T-helper 1 cell treated with Interleukin-12 subunit alpha and Interleukin-12 subunit beta and Interleukin-4 antibody, amounts not matched to agents 30 μg/mL and 1 μg/mL, for 36 hours (primary cell): ENCODE measurements at regions not wholly inside any gene's neighbourhood (a gene's known extent, or its start where the extent isn't known, plus 50 kb on each side); places are given as distances from the start of the nearest gene placed in this dataset.

Experiments
- H3K27ac Mint-ChIP-seq: one replicate; pipeline ENCODE4 v1.8.0; 2021; ENCODE audit warnings: mild to moderate bottlenecking, mixed read lengths
- H3K27me3 Mint-ChIP-seq: one replicate; pipeline ENCODE4 v1.8.0; 2021; ENCODE audit warnings: low read depth, mixed read lengths
- H3K36me3 Mint-ChIP-seq: one replicate; pipeline ENCODE4 v1.8.0; 2021; ENCODE audit warnings: low read depth, mixed read lengths
- H3K4me1 Mint-ChIP-seq: one replicate; pipeline ENCODE4 v1.8.0; 2021; ENCODE audit warnings: low read depth, mixed read lengths
- H3K4me3 Mint-ChIP-seq: one replicate; pipeline ENCODE4 v1.8.0; 2021; ENCODE audit warnings: mild to moderate bottlenecking, moderate library complexity, mixed read lengths
- H3K9me3 Mint-ChIP-seq: one replicate; pipeline ENCODE4 v1.8.0; 2021; ENCODE audit warnings: mixed read lengths

GRCh38 chr15:31550211-31550977, 223.8 kb downstream of the KLF13 start:
- H3K27me3 Mint-ChIP-seq, result peaks cover 25% of the 10 kb centered on the region
- no peaks in the 10 kb centered on the region for H3K9me3 Mint-ChIP-seq
- H3K4me3 Mint-ChIP-seq, result no peak overlapping the region
- peaks cover 5% of the 10 kb centered on the region for H3K4me1 Mint-ChIP-seq
- H3K27ac Mint-ChIP-seq, result no peak overlapping the region
- no peaks in the 10 kb centered on the region for H3K36me3 Mint-ChIP-seq

GRCh38 chr15:31551323-31551722, 224.7 kb downstream of the KLF13 start:
- H3K4me1 Mint-ChIP-seq, result peaks cover 5% of the 10 kb centered on the region
- H3K36me3 Mint-ChIP-seq, result no peaks in the 10 kb centered on the region
- H3K4me3 Mint-ChIP-seq, result no peak overlapping the region
- H3K27me3 Mint-ChIP-seq, result peaks cover 17% of the 10 kb centered on the region
- no peaks in the 10 kb centered on the region for H3K9me3 Mint-ChIP-seq
- H3K27ac Mint-ChIP-seq, result no peak overlapping the region

GRCh38 chr15:31552482-31553099, 226.0 kb downstream of the KLF13 start:
- Mint-ChIP-seq H3K27me3 (peaks cover 12% of the 10 kb centered on the region), H3K4me1 (peaks cover 5% of the 10 kb centered on the region), H3K36me3 (no peaks in the 10 kb centered on the region), H3K9me3 (no peaks in the 10 kb centered on the region), H3K27ac (no peak overlapping the region), H3K4me3 (no peak overlapping the region)

- no peak overlapping the region for H3K27ac Mint-ChIP-seq
- peaks cover 5% of the 10 kb centered on the region for H3K4me1 Mint-ChIP-seq
- H3K36me3 Mint-ChIP-seq, result no peaks in the 10 kb centered on the region
- H3K9me3 Mint-ChIP-seq, result no peaks in the 10 kb centered on the region
- peaks cover 3% of the 10 kb centered on the region for H3K27me3 Mint-ChIP-seq
- no peak overlapping the region for H3K4me3 Mint-ChIP-seq
These were observed 227.6 kb downstream of the KLF13 start for GRCh38 chr15:31554261-31554660.

GRCh38 chr15:31555022-31555421, 228.4 kb downstream of the KLF13 start:
- no peaks in the 10 kb centered on the region for H3K27me3 Mint-ChIP-seq
- H3K27ac Mint-ChIP-seq, result no peak overlapping the region
- no peak overlapping the region for H3K4me3 Mint-ChIP-seq
- peaks cover 5% of the 10 kb centered on the region for H3K4me1 Mint-ChIP-seq
- no peaks in the 10 kb centered on the region for H3K9me3 Mint-ChIP-seq
- no peaks in the 10 kb centered on the region for H3K36me3 Mint-ChIP-seq

- no peaks in the 10 kb centered on the region for H3K9me3 Mint-ChIP-seq
These were observed 230.0 kb downstream of the KLF13 start for GRCh38 chr15:31556494-31557150.

GRCh38 chr15:31557899-31558298, 231.3 kb downstream of the KLF13 start:
- H3K27ac Mint-ChIP-seq, result no peak overlapping the region
- no peaks in the 10 kb centered on the region for H3K36me3 Mint-ChIP-seq
- peaks cover 5% of the 10 kb centered on the region for H3K4me1 Mint-ChIP-seq
- H3K27me3 Mint-ChIP-seq, result no peaks in the 10 kb centered on the region
- H3K9me3 Mint-ChIP-seq, result no peaks in the 10 kb centered on the region
- no peak overlapping the region for H3K4me3 Mint-ChIP-seq

More at GRCh38 chr15:31556494-31557150, 230.0 kb downstream of the KLF13 start:
- Mint-ChIP-seq H3K4me3 (no peak overlapping the region), H3K27me3 (no peaks in the 10 kb centered on the region), H3K36me3 (no peaks in the 10 kb centered on the region), H3K27ac (no peak overlapping the region), H3K4me1 (peaks cover 5% of the 10 kb centered on the region)

- no peaks in the 10 kb centered on the region for H3K27me3 Mint-ChIP-seq
- H3K4me3 Mint-ChIP-seq, result no peak overlapping the region
These were observed 232.2 kb downstream of the KLF13 start for GRCh38 chr15:31558840-31559239.

GRCh38 chr15:31559786-31560185, 233.2 kb downstream of the KLF13 start:
- no peaks in the 10 kb centered on the region for H3K4me1 Mint-ChIP-seq
- peaks cover 5% of the 10 kb centered on the region for H3K27me3 Mint-ChIP-seq
- H3K27ac Mint-ChIP-seq, result no peak overlapping the region
- no peaks in the 10 kb centered on the region for H3K36me3 Mint-ChIP-seq
- H3K4me3 Mint-ChIP-seq, result no peak overlapping the region
- no peaks in the 10 kb centered on the region for H3K9me3 Mint-ChIP-seq

More at GRCh38 chr15:31558840-31559239, 232.2 kb downstream of the KLF13 start:
- Mint-ChIP-seq H3K27ac (no peak overlapping the region), H3K9me3 (no peaks in the 10 kb centered on the region), H3K4me1 (peaks cover 5% of the 10 kb centered on the region), H3K36me3 (no peaks in the 10 kb centered on the region)

GRCh38 chr15:31560643-31561042, 234.0 kb downstream of the KLF13 start:
- Mint-ChIP-seq H3K27me3 (peaks cover 5% of the 10 kb centered on the region), H3K27ac (no peak overlapping the region), H3K36me3 (no peaks in the 10 kb centered on the region), H3K4me1 (no peaks in the 10 kb centered on the region), H3K4me3 (no peak overlapping the region), H3K9me3 (no peaks in the 10 kb centered on the region)

GRCh38 chr15:31561156-31561555, 234.5 kb downstream of the KLF13 start:
- Mint-ChIP-seq H3K27ac (no peak overlapping the region), H3K9me3 (no peaks in the 10 kb centered on the region), H3K27me3 (peaks cover 5% of the 10 kb centered on the region), H3K4me1 (no peaks in the 10 kb centered on the region), H3K36me3 (no peaks in the 10 kb centered on the region), H3K4me3 (no peak overlapping the region)

- Mint-ChIP-seq H3K4me1 (no peaks in the 10 kb centered on the region), H3K9me3 (peaks cover 7% of the 10 kb centered on the region), H3K36me3 (peaks cover 2% of the 10 kb centered on the region), H3K27me3 (peaks cover 5% of the 10 kb centered on the region), H3K27ac (no peak overlapping the region), H3K4me3 (no peak overlapping the region)
These were observed 236.4 kb downstream of the KLF13 start for GRCh38 chr15:31563001-31563400.

- no peak overlapping the region for H3K4me3 Mint-ChIP-seq
- H3K27me3 Mint-ChIP-seq, result peaks cover 5% of the 10 kb centered on the region
- peaks cover 2% of the 10 kb centered on the region for H3K36me3 Mint-ChIP-seq
- peaks cover 10% of the 10 kb centered on the region for H3K9me3 Mint-ChIP-seq
- no peaks in the 10 kb centered on the region for H3K4me1 Mint-ChIP-seq
- H3K27ac Mint-ChIP-seq, result no peak overlapping the region
These were observed 236.8 kb downstream of the KLF13 start for GRCh38 chr15:31563421-31563820.

- H3K36me3 Mint-ChIP-seq, result peaks cover 2% of the 10 kb centered on the region
- peaks cover 20% of the 10 kb centered on the region for H3K9me3 Mint-ChIP-seq
- peaks cover 13% of the 10 kb centered on the region for H3K27me3 Mint-ChIP-seq
- no peaks in the 10 kb centered on the region for H3K4me1 Mint-ChIP-seq
- no peak overlapping the region for H3K4me3 Mint-ChIP-seq
- no peak overlapping the region for H3K27ac Mint-ChIP-seq
These were observed 241.2 kb downstream of the KLF13 start for GRCh38 chr15:31567861-31568260.

GRCh38 chr15:31569836-31570235, 243.2 kb downstream of the KLF13 start:
- Mint-ChIP-seq H3K9me3 (peaks cover 20% of the 10 kb centered on the region), H3K4me3 (no peak overlapping the region), H3K36me3 (peaks cover 2% of the 10 kb centered on the region), H3K27me3 (peaks cover 8% of the 10 kb centered on the region), H3K27ac (no peak overlapping the region), H3K4me1 (no peaks in the 10 kb centered on the region)
